Activated B cell treated with CpG ODN at 0.5 μM for 24 hours (primary cell): ENCODE measurements at regions not wholly inside any gene's neighbourhood (a gene's known extent, or its start where the extent isn't known, plus 50 kb on each side); places are given as distances from the start of the nearest gene placed in this dataset.

ENCODE experiments used
- ATAC-seq: fragments of 200-7000 bp; cut with Tn5 transposase; one replicate; pipeline ENCODE4 v1.10.0; 2021; ENCODE audit warnings: low read depth, mild to moderate bottlenecking, moderate library complexity
- CTCF ChIA-PET: fragments of 350-600 bp; sonication (Branson Sonifier 250); formaldehyde crosslinking; loops from one replicate; lab custom pipeline; 2021; ENCODE audit warnings: antibody characterized with exemption; lab: Charles Lee
- POLR2A ChIA-PET: fragments of 350-600 bp; sonication (Branson Sonifier 250); formaldehyde crosslinking; loops from one replicate; lab custom pipeline; 2021; ENCODE audit warnings: antibody characterized with exemption; lab: Charles Lee
- DNase-seq: peaks from one replicate; pipeline ENCODE4 v3.0.0; 2022
- H3K27ac Mint-ChIP-seq: one replicate; pipeline ENCODE4 v1.8.0; 2020; ENCODE audit warnings: mixed read lengths
- H3K27me3 Mint-ChIP-seq: one replicate; pipeline ENCODE4 v1.8.0; 2021; ENCODE audit warnings: mixed read lengths
- H3K36me3 Mint-ChIP-seq: one replicate; pipeline ENCODE4 v1.8.0; 2021; ENCODE audit warnings: low read depth, mixed read lengths
- H3K4me1 Mint-ChIP-seq: one replicate; pipeline ENCODE4 v1.8.0; 2021; ENCODE audit warnings: mixed read lengths
- H3K4me3 Mint-ChIP-seq: one replicate; pipeline ENCODE4 v1.8.0; 2020; ENCODE audit warnings: mild to moderate bottlenecking, mixed read lengths
- H3K9me3 Mint-ChIP-seq: one replicate; pipeline ENCODE4 v1.8.0; 2020; ENCODE audit warnings: mixed read lengths
- CTCF ChIP-seq: fragments of 200-600 bp; IDR thresholded peaks from one replicate; pipeline ENCODE4 v1.8.0; 2022; ENCODE audit warnings: antibody characterized with exemption, mild to moderate bottlenecking
- intact Hi-C: fragments of 100-400 bp; cut with micrococcal nuclease; formaldehyde crosslinking; loops from one replicate; pipeline ENCODE4 v1.15.1; 2024

GRCh38 chr14:79920180-79920692 lies 291.1 kb downstream of the DIO2 start:
- no peak for TF ChIP-seq CTCF
- no peaks in the 10 kb centered on the region for H3K36me3 Mint-ChIP-seq
- no peaks in the 10 kb centered on the region for H3K27me3 Mint-ChIP-seq
- ChIA-PET POLR2A (no interaction called here), CTCF (no interaction called here)
- no peak overlapping the region for H3K27ac Mint-ChIP-seq
- ATAC-seq = no peak
- intact Hi-C loops = no loop called here
- no peak overlapping the region for H3K4me3 Mint-ChIP-seq
- H3K4me1 Mint-ChIP-seq = no peaks in the 10 kb centered on the region
- peaks cover 14% of the 10 kb centered on the region for H3K9me3 Mint-ChIP-seq
- DNase-seq = no peak
